ENCODE measurements at regions not wholly inside any gene's neighbourhood (a gene's known extent, or its start where the extent isn't known, plus 50 kb on each side); places are given as distances from the start of the nearest gene placed in this dataset.

DNA sequence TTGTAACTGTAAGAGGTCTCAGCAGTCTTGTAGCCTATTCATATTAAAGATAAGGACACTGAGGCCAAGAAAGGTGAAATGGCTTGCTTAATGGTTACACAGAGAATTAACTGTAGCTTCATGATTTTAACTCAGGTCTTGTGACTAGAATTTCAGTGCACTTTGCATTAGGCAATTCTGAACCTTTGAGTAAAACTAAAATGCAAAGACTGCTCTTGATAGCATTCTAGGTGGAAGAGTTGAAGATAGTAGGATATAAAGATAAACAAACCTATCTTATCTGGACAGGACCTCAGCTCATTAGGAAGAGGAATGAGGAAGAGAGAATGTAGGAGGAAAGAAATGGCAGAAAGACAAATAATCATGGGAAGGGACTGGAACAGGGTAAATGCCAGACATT is 68.6 kb upstream of the RGL1 start:
- Histone ChIP-seq H3K36me3 (no peaks in the 10 kb centered on the region), H3K27ac (peak overlapping the region; percentile 92), H3K9me3 (ENCODE audit: low read depth) (no peaks in the 10 kb centered on the region), H3K4me3 (no peak overlapping the region), H3K27me3 (no peaks in the 10 kb centered on the region), H3K4me1 (ENCODE audit: low read depth) (peaks cover 53% of the 10 kb centered on the region)
- DNase-seq (ENCODE audit: low read depth in 1 of 2, low spot score in 1 of 2): no peak
- no peak for TF ChIP-seq CTCF (IDR thresholded peaks at IDR 0.05; ENCODE audit: low read depth, low read length)

DNA sequence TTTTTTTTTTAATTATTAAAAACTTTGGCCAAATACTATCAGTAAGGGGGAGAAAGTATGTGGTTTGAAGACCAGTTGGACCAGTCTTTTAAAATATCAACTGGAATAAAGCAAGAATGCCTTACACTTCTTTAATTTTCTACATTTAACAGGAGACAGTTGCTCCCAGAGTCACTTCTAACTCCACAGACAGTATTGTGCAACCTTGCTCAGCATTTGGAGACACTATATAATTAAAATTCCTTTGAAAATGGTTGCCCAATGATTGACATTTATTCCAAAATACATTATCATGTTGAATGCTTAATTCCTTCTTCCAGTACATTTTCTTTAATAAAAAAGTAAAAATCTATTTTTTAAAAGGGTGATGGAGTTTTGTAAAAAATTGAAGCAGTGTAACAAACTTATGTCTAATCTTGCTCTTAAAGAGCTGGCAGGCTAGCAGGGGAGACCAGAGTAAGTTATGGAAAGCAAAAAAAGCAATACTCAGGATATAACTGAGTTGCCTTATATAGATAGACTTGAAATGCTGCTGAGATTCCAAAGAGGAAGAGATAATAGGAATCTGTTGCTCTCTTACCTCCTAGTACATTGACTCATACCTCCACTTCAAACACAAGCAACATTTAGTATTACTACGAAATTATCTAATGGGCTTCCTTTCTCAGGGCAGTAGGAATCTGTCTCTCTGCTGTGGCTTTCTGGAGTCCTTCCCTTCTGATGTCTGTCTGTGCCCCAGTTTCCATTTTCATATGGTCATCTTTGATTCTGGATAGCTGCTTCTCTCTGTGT is 69.7 kb upstream of the RGL1 start:
- peak in 1 of 2 donors; percentile 54 for DNase-seq (ENCODE audit: low read depth in 1 of 2, low spot score in 1 of 2)
- Histone ChIP-seq H3K4me1 (ENCODE audit: low read depth) (peaks cover 64% of the 10 kb centered on the region), H3K27me3 (no peaks in the 10 kb centered on the region), H3K4me3 (no peak overlapping the region), H3K36me3 (no peaks in the 10 kb centered on the region), H3K27ac (peak overlapping the region; percentile 92), H3K9me3 (ENCODE audit: low read depth) (no peaks in the 10 kb centered on the region)
- TF ChIP-seq CTCF (IDR thresholded peaks at IDR 0.05; ENCODE audit: low read depth, low read length): no peak

GRCh38 chr1:183734543-183735036 is 70.3 kb upstream of the RGL1 start:
- Histone ChIP-seq H3K27me3 (no peaks in the 10 kb centered on the region), H3K4me1 (ENCODE audit: low read depth) (peaks cover 69% of the 10 kb centered on the region), H3K4me3 (no peak overlapping the region), H3K27ac (peak overlapping the region; percentile 92), H3K36me3 (no peaks in the 10 kb centered on the region), H3K9me3 (ENCODE audit: low read depth) (no peaks in the 10 kb centered on the region)
- DNase-seq (ENCODE audit: low read depth in 1 of 2, low spot score in 1 of 2): peak; percentile 36 to 65
- no peak for TF ChIP-seq CTCF (IDR thresholded peaks at IDR 0.05; ENCODE audit: low read depth, low read length)

- peak overlapping the region; percentile 92 for H3K27ac ChIP-seq
- H3K4me3 ChIP-seq: no peak overlapping the region
- no peaks in the 10 kb centered on the region for H3K27me3 ChIP-seq
- H3K36me3 ChIP-seq: no peaks in the 10 kb centered on the region
- no peak for TF ChIP-seq CTCF (IDR thresholded peaks at IDR 0.05; ENCODE audit: low read depth, low read length)
- peak; percentile 55 to 58 for DNase-seq (ENCODE audit: low read depth in 1 of 2, low spot score in 1 of 2)
- H3K4me1 ChIP-seq (ENCODE audit: low read depth): peaks cover 69% of the 10 kb centered on the region
- H3K9me3 ChIP-seq (ENCODE audit: low read depth): no peaks in the 10 kb centered on the region
These were observed 71.2 kb upstream of the RGL1 start for GRCh38 chr1:183733715-183734114.

DNA sequence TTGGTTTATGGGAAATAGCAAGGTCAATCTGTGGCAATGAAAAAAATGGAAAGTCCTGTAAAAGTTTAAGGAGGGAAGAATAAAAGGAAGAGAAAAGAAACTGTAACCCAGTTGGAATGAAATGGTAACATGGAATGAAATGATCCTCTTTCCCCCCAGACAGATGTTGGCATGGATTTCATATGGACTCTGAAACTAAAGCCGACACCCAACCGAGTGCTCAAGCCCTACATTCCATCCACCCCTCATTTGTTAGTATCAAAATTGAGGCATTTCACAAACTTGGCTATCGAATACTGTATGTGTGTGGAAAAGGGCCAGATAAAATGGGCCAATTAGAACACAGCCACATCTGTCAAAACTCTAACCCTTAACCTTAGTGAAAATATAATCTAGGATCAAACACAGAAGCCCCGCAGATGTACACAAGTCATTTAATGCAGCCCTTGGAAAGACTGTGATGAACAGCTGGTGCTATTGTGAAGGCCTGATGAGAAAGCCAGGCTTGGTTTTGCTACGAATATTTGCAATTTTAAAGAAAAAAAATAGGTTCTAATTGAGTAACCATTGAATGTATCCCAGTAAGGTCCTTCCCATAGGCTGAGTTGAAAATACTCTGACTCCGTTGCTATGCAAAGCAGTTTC is 72.6 kb upstream of the RGL1 start:
- no peaks in the 10 kb centered on the region for H3K36me3 ChIP-seq
- no peak overlapping the region for H3K4me3 ChIP-seq
- peaks cover 69% of the 10 kb centered on the region for H3K4me1 ChIP-seq (ENCODE audit: low read depth)
- no peaks in the 10 kb centered on the region for H3K9me3 ChIP-seq (ENCODE audit: low read depth)
- peak overlapping the region; percentile 87 for H3K27ac ChIP-seq
- no peak for TF ChIP-seq CTCF (IDR thresholded peaks at IDR 0.05; ENCODE audit: low read depth, low read length)
- H3K27me3 ChIP-seq: no peaks in the 10 kb centered on the region
- no peak for DNase-seq (ENCODE audit: low read depth in 1 of 2, low spot score in 1 of 2)

Data from cardiac muscle cell (in vitro differentiated cells and primary cell).